Islet of Langerhans (tissue), 1 donor: ENCODE measurements at regions not wholly inside any gene's neighbourhood (a gene's known extent, or its start where the extent isn't known, plus 50 kb on each side); places are given as distances from the start of the nearest gene placed in this dataset.
"Not testable (repeated sequence)": the region's sequence is repeated elsewhere in the genome, so short reads cannot be mapped to it uniquely, and the experiment has no call there.

Source experiments
- FAIRE-seq: peaks from one replicate; lab custom pipeline; 2011; peaks lifted over from hg19 to GRCh38; lab: Jason Lieb, UNC

- FAIRE-seq: no peak
Observed at GRCh38 chr3:159732172-159733111, 256.2 kb upstream of the IL12A start.

DNA sequence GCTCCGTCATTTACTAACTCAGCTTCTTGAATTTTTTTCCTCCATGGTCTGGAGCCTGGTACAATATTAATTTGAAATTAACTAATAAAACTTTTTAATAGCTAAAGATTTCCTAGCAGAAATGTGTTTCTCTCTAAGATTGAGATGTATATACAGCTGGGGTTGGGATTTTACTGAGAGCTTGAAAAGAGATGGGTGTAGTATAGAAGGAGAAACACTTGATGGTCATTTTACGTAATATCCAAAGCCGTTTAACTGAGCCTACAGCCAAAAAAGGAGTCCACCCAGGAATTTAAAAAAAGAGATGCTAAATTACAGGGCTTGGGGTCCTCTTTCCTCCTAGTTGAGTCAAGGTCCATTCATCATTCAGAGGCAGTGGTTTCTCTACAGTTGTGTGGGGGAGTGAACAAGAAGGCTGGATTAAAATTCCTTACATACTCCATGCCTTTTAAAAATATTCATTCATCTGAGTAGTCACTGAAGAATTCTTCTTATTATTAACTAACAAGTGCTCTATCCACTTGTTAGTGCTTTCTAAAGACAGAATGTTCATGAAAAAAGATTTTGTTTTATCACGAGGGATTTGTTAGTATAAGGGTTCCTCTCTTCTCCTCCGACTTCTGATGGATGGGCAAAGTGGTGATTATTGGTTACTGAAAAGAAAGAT lies 255.3 kb upstream of the IL12A start:
- FAIRE-seq: no peak

DNA sequence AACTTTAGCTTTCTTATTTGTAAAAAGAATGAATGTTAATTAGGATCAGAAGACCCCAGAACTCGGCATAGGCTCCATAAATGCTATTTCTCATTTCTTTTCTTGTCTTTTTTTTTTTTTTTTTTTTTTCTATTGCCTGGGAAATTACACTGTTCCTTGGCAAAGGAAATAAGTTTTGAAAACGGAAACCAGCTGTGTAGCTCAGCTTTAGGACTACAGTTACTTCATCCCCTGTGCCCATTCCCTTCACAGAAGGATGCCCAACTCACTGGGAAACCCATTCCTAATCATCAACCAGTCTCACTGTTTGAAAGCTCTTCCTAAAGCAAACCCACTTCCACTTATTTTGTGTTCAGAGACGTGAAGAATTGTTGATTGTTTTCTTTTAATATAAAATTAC lies 254.0 kb upstream of the IL12A start:
- no peak for FAIRE-seq

DNA sequence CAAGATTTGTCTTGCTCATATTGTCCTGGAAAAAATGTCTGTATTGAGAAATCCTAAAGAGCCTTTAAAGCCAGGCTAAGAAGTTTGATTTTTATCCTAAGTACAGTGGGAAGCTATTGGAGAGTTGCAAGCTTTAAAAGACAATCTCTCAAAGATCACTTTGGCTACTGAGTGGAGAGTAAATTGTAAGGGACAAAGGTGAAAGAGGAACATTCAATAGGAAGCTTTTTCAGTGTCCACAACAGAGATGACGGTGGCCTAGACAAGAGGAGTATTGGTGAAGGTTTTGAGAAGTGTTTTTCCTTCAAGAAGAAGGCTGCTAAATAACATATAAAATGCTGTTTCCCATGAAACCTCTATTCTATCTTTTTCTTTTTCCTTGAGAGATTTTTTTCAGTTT lies 249.5 kb upstream of the IL12A start:
- FAIRE-seq: no peak

- no peak for FAIRE-seq
Observed at GRCh38 chr3:159739969-159740368, 248.7 kb upstream of the IL12A start.

- FAIRE-seq: no peak
Observed at GRCh38 chr3:159741281-159741680, 247.4 kb upstream of the IL12A start.

- FAIRE-seq: no peak
Observed at GRCh38 chr3:159748425-159748824, 240.2 kb upstream of the IL12A start.

DNA sequence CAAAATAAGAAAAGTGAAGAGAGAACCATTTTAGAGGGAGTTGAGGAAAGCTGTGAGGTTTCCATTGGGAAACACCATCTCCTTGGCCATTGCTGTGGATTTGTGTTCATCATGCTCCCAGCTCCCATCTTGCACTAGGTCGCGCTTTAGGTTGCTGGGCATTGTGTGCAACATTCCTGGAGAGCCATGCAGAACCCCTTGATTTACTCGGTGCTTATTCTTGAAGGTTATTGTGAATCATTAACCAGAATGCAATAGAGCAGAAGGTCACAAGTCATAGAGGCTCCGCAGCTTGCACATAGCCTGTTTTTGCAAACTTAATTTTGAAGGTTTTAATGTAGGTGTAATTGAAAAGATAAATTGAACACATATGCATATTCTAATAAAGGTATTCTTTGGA lies 239.2 kb upstream of the IL12A start:
- FAIRE-seq: no peak

DNA sequence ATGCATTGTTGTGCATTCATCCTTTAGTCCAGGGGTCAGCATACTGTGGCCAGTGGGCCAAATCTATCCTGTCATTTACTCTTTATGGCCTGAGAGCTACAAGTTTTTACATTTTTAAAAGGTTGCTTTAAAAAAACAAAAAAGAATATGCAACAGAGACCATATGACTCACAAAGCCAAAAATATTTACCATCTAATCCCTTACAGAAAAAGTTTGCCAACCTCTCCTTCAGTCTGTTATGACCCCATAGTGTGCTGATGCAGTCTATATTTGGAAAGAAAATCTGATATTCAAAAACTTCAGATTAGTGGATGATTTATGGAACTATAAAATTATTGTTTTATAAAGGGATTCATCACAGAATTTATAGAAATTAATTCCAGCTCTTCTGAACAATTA lies 237.5 kb upstream of the IL12A start:
- FAIRE-seq: no peak

DNA sequence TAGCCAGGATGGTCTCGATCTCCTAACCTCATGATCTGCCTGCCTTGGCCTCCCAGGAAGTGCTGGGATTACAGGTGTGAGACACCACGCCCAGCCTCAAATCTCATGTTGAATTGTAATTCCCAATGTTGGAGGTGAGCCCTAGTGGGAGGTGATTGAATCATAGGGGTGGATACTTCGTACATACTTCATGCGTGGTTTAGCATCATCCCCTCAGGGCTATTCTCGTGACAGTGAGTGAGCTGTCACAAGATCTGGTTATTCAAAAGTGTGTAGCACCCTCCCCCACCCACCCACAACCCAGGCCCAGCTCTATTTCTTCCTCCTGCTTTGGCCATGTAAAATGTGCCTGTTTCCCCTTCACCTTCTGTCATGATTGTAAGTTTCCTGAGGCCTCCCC lies 236.9 kb upstream of the IL12A start:
- no peak for FAIRE-seq

DNA sequence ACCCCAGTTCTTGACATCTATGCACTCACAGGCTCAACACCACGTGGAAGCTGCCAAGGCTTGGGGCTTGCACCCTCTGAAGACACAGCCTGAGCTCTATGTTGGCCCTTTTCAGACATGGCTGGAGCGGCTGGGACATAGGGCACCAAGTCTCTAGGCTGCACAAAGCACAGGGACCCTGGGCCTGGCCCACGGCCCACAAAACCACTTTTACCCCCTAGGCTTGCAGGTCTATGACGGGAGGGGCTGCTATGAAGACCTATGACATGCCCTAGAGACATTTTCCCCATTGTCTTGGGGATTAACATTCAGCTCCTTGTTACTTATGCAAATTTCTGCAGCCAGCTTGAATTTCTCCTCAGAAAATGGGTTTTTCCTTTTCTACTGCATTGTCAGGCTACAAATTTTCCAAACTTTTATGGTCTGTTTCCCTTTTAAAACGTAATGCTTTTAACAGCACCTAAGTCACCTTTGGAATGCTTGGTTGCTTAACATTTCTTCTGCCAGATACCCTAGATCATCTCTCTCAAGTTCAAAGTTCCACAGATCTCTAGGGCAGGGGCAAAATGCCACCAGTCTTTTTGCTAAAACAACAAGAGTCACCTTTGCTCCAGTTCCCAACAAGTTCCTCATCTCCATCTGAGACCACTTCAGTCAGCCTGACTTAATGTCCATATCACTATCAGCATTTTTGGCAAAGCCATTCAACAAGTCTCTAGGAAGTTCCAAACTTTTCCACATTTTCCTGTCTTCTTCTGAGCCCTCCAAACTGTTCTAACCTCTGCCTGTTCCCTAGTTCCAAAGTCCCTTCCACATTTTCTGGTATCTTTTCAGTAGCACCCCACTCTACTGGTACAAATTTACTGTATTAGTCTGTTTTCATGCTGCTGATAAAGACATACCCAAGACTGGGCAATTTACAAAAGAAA lies 232.1 kb upstream of the IL12A start:
- FAIRE-seq: not testable (repeated sequence)

DNA sequence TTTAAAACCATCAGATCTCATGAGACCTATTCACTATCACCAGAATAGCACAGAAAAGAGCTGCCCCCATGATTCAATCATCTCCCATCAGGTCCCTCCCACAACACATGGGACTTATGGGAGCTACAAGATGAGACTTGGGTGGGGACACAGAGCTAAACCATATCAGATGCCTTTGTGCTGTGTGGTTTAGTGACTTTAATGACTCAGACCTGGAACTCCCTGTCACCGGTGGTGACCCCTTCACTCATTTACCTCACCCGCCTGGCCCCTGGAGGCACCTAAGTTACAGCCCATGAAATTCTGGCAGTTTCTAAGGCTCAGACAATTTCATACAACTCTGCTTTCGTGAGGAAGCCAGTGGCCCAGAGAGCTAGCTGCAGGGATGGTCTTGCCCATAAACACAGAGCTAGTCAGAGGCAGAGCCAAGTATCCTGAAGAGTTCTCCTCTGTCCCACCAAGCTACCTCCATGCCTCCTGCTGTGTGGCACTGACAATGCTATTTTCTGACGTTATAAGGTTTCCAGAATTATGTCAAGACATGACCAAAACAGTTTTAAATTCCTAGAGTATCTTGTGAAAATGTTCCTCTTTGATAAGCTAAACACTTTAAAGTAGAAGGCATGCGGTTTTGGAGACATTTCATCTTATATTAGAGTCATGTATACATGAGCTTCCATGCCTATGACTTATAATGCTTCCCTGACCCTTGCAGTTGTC lies 231.1 kb upstream of the IL12A start:
- FAIRE-seq: no peak

- no peak for FAIRE-seq
Observed at GRCh38 chr3:159760046-159760445, 228.6 kb upstream of the IL12A start.

DNA sequence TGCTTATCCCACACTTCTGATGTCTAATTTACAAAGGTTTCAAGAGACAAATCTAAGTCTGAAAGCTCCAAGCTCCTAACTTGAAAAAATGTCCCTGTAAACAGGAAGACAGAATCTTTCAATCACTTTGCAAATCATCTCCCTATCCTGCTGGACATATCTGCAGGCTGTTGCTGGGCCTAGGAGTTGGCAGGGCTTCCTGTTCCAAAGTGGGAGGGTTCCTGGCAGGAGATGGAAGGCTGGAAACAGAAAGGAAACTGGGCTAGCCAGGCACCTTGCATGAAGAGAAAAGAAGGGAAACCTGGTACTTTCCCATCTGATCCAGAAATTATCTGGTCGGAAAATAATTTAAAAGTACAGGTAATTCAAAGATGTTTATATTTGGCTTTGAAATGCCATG lies 227.3 kb upstream of the IL12A start:
- FAIRE-seq: no peak

- no peak for FAIRE-seq
Observed at GRCh38 chr3:159761848-159762635, 226.6 kb upstream of the IL12A start.

GRCh38 chr3:159763011-159763601 lies 225.5 kb upstream of the IL12A start:
- FAIRE-seq: no peak

- no peak for FAIRE-seq
Observed at GRCh38 chr3:159763602-159764489, 224.8 kb upstream of the IL12A start.

DNA sequence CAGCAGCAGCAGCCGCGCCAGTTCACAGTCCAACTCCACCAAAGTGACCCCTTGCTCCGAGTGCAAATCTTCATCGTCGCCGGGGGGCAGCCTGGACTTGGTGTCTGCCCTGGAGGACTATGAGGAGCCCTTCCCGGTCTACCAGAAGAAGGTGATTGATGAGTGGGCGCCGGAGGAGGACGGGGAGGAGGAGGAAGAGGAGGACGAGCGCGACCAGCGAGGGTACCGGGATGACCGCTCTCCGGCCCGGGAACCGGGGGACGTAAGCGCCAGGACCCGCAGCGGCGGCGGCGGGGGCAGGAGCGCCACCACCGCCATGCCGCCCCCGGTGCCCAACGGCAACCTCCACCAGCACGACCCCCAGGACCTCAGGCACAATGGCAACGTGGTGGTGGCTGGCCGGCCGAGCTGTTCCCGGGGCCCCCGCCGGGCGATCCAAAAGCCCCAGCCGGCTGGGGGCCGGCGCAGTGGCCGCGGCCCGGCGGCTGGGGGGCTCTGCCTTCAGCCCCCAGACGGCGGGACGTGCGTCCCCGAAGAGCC lies 224.1 kb upstream of the IL12A start:
- no peak for FAIRE-seq
